H9 (cell line): ENCODE measurements at regions not wholly inside any gene's neighbourhood (a gene's known extent, or its start where the extent isn't known, plus 50 kb on each side); places are given as distances from the start of the nearest gene placed in this dataset.

Source experiments
- DNase-seq: peaks from one replicate; pipeline ENCODE4 v3.0.0-alpha.2; 2017
- H2AFZ ChIP-seq: one replicate; pipeline ENCODE4 v1.6.1; 2013; ENCODE audit warnings: mild to moderate bottlenecking, low read length, control low read depth, moderate library complexity
- H2AK5ac ChIP-seq: 2 replicates; pipeline ENCODE4 v1.6.1; 2013; ENCODE audit warnings: low read length, control low read depth, mixed read lengths; ENCODE audit not compliant: insufficient read length
- H2BK120ac ChIP-seq: one replicate; pipeline ENCODE4 v1.6.1; 2013; ENCODE audit warnings: low read depth, mild to moderate bottlenecking, low read length, control low read depth, inconsistent platforms; ENCODE audit not compliant: poor library complexity, severe bottlenecking
- H2BK12ac ChIP-seq: 2 replicates; pipeline ENCODE4 v1.6.1; 2013; ENCODE audit warnings: low read length, control low read depth, mixed read lengths, low read depth; ENCODE audit not compliant: insufficient read length
- H2BK15ac ChIP-seq: 2 replicates; pipeline ENCODE4 v1.6.1; 2013; ENCODE audit warnings: low read depth, low read length, control low read depth
- H2BK20ac ChIP-seq: one replicate; pipeline ENCODE4 v1.6.1; 2013; ENCODE audit warnings: low read depth, mild to moderate bottlenecking, low read length, control low read depth, inconsistent platforms; ENCODE audit not compliant: poor library complexity, severe bottlenecking
- H2BK5ac ChIP-seq: 2 replicates; pipeline ENCODE4 v1.6.1; 2013; ENCODE audit warnings: low read length, control low read depth, mixed read lengths; ENCODE audit not compliant: insufficient read length
- H3K14ac ChIP-seq: 2 replicates; pipeline ENCODE4 v1.6.1; 2013; ENCODE audit warnings: low read length, control low read depth; ENCODE audit not compliant: insufficient read depth
- H3K18ac ChIP-seq: 2 replicates; pipeline ENCODE4 v1.6.1; 2013; ENCODE audit warnings: low read depth, mild to moderate bottlenecking, mixed read lengths, low read length, control low read depth; ENCODE audit not compliant: insufficient read length
- H3K23ac ChIP-seq: 2 replicates; pipeline ENCODE4 v1.6.1; 2013; ENCODE audit warnings: low read length, control low read depth, mixed read lengths, low read depth; ENCODE audit not compliant: insufficient read length
- H3K23me2 ChIP-seq: 2 replicates; pipeline ENCODE4 v1.6.1; 2013; ENCODE audit warnings: low read depth, mild to moderate bottlenecking, mixed read lengths, low read length, control low read depth; ENCODE audit not compliant: insufficient read length, poor library complexity, severe bottlenecking
- H3K27ac ChIP-seq: 2 replicates; pipeline ENCODE4 v1.5.1; 2013; ENCODE audit warnings: low read length, control low read depth, mixed read lengths, low read depth; ENCODE audit not compliant: insufficient read length
- H3K27me3 ChIP-seq: 2 replicates; pipeline ENCODE4 v1.6.1; 2013; ENCODE audit warnings: low read length, control low read depth, inconsistent platforms; ENCODE audit not compliant: insufficient read depth
- H3K4ac ChIP-seq: 2 replicates; pipeline ENCODE4 v1.6.1; 2013; ENCODE audit warnings: low read depth, mild to moderate bottlenecking, control low read depth, inconsistent platforms, low read length, moderate library complexity
- H3K4me1 ChIP-seq: 2 replicates; pipeline ENCODE4 v1.6.1; 2013; ENCODE audit warnings: low read length, control low read depth, inconsistent platforms; ENCODE audit not compliant: insufficient read depth
- H3K4me2 ChIP-seq: 2 replicates; pipeline ENCODE4 v1.6.1; 2013; ENCODE audit warnings: low read length, control low read depth, mixed read lengths; ENCODE audit not compliant: insufficient read length, insufficient read depth
- H3K56ac ChIP-seq: 2 replicates; pipeline ENCODE4 v1.6.1; 2013; ENCODE audit warnings: low read depth, mild to moderate bottlenecking, mixed read lengths, low read length, control low read depth; ENCODE audit not compliant: insufficient read length
- H3K79me1 ChIP-seq: 2 replicates; pipeline ENCODE4 v1.6.1; 2013; ENCODE audit warnings: low read depth, mild to moderate bottlenecking, moderate library complexity, low read length, control low read depth, inconsistent platforms; ENCODE audit not compliant: insufficient read depth, poor library complexity, severe bottlenecking
- H3K79me2 ChIP-seq: 2 replicates; pipeline ENCODE4 v1.6.1; 2013; ENCODE audit warnings: low read length, control low read depth, inconsistent platforms; ENCODE audit not compliant: insufficient read depth
- H3K9ac ChIP-seq: 2 replicates; pipeline ENCODE4 v1.6.1; 2013; ENCODE audit warnings: low read length, control low read depth, mixed read lengths; ENCODE audit not compliant: insufficient read length; ENCODE audit errors: extremely low read depth
- H3K9me3 ChIP-seq: one replicate; pipeline ENCODE4 v1.6.1; 2013; ENCODE audit warnings: low read depth, low read length, inconsistent platforms; ENCODE audit not compliant: control insufficient read depth
- H3T11ph ChIP-seq: one replicate; pipeline ENCODE4 v1.6.1; 2013; ENCODE audit warnings: mild to moderate bottlenecking, low read length, control low read depth, inconsistent platforms
- H4K20me1 ChIP-seq: one replicate; pipeline ENCODE4 v1.6.1; 2013; ENCODE audit not compliant: control insufficient read depth, insufficient read length, insufficient read depth
- H4K5ac ChIP-seq: 2 replicates; pipeline ENCODE4 v1.6.1; 2013; ENCODE audit warnings: low read depth, mild to moderate bottlenecking, mixed read lengths, low read length, control low read depth; ENCODE audit not compliant: insufficient read length
- H4K8ac ChIP-seq: replicated peaks from 2 replicates; pipeline ENCODE4 v1.6.1; 2013; ENCODE audit warnings: low read length, control low read depth, mixed read lengths, low read depth; ENCODE audit not compliant: insufficient read length
- H4K91ac ChIP-seq: 2 replicates; pipeline ENCODE4 v1.6.1; 2013; ENCODE audit warnings: low read depth, mild to moderate bottlenecking, moderate library complexity, mixed read lengths, low read length, control low read depth; ENCODE audit not compliant: insufficient read length
- H3K27ac Mint-ChIP-seq, 3 experiments: 2 replicates in 2 of 3; 3 replicates in 1 of 3; pipeline ENCODE4 v1.8.0; 2020 to 2021; ENCODE audit warnings: mixed read lengths in 3 of 3, mild to moderate bottlenecking in 1 of 3, moderate library complexity in 1 of 3
- H3K27me3 Mint-ChIP-seq: 2 replicates; pipeline ENCODE4 v1.8.0; 2021; ENCODE audit warnings: low read depth, mild to moderate bottlenecking, moderate library complexity, mixed read lengths
- H3K36me3 Mint-ChIP-seq, 3 experiments: 2 replicates in 2 of 3; 3 replicates in 1 of 3; pipeline ENCODE4 v1.8.0; 2020 to 2021; ENCODE audit warnings: low read depth in 3 of 3, mixed read lengths in 3 of 3; ENCODE audit not compliant: insufficient read depth in 1 of 3
- H3K4me1 Mint-ChIP-seq, 2 experiments: 2 replicates each; pipeline ENCODE4 v1.8.0; 2020; ENCODE audit warnings: mixed read lengths in 2 of 2
- H3K4me3 Mint-ChIP-seq, 2 experiments: 2 replicates in 1 of 2; 3 replicates in 1 of 2; pipeline ENCODE4 v1.8.0; 2020 to 2021; ENCODE audit warnings: mild to moderate bottlenecking in 2 of 2, mixed read lengths in 2 of 2, moderate library complexity in 1 of 2
- H3K9me3 Mint-ChIP-seq, 2 experiments: 2 replicates in 1 of 2; 3 replicates in 1 of 2; pipeline ENCODE4 v1.8.0; 2020; ENCODE audit warnings: mild to moderate bottlenecking in 2 of 2, mixed read lengths in 2 of 2, moderate library complexity in 1 of 2
- WGBS: extraction: QIAGEN DNeasy Blood & Tissue Kit; methylation state at CpG from one replicate; pipeline ENCODE4 v1.1.7; 2013; ENCODE audit warnings: missing lambda C conversion rate, low lambda C conversion rate, mixed read lengths; ENCODE audit not compliant: insufficient read length; ENCODE audit errors: extremely low coverage; 5-methylcytosine and 5-hydroxymethylcytosine counted together
- TF ChIP-seq, protein P1 (sequence below): fragments of 200-600 bp; sonication (generic); conservative IDR thresholded peaks from 3 replicates; pipeline ENCODE4 v1.8.0; 2021; ENCODE audit warnings: antibody characterized with exemption, mild to moderate bottlenecking

- Histone ChIP-seq H3K79me2 (peaks cover 31% of the 10 kb centered on the region), H3K18ac (no peak overlapping the region), H3K79me1 (no peaks in the 10 kb centered on the region), H3K4ac (no peak overlapping the region; the same call in 1 of the 2 replicates), H2BK120ac (no peak overlapping the region), H3K4me1 (peaks cover 9% of the 10 kb centered on the region; the same call in 1 of the 2 replicates), H4K91ac (no peak overlapping the region), H4K8ac (no peak overlapping the region), H3K56ac (no peak overlapping the region), H3K27me3 (no peaks in the 10 kb centered on the region), H3T11ph (no peak overlapping the region), H2BK20ac (no peak overlapping the region), H3K14ac (no peak overlapping the region), H3K27ac (peak overlapping the region; percentile 86), H2AFZ (no peak overlapping the region), H2AK5ac (no peak overlapping the region), H3K23ac (no peak overlapping the region), H3K9ac (peak overlapping the region; percentile 76), H3K23me2 (peaks cover 13% of the 10 kb centered on the region), H2BK15ac (no peak overlapping the region), H4K20me1 (no peaks in the 10 kb centered on the region), H3K9me3 (no peaks in the 10 kb centered on the region), H2BK12ac (no peak overlapping the region), H4K5ac (no peak overlapping the region), H2BK5ac (no peak overlapping the region), H3K4me2 (peak overlapping the region; percentile 76)
- DNase-seq, result no peak
- Mint-ChIP-seq H3K27me3 (no peaks in the 10 kb centered on the region), H3K27ac (peak overlapping the region; percentile 98 to 100 (median 99)), H3K36me3 (peaks cover 16 to 26% (median 22%) of the 10 kb centered on the region in 3 experiments), H3K9me3 (peaks cover 4 to 5% of the 10 kb centered on the region in 2 experiments; a peak in 4 of 5 replicates), H3K4me3 (peak overlapping the region; percentile 97 to 98), H3K4me1 (peaks cover 33 to 36% of the 10 kb centered on the region in 2 experiments)
- TF ChIP-seq, protein P1, sequence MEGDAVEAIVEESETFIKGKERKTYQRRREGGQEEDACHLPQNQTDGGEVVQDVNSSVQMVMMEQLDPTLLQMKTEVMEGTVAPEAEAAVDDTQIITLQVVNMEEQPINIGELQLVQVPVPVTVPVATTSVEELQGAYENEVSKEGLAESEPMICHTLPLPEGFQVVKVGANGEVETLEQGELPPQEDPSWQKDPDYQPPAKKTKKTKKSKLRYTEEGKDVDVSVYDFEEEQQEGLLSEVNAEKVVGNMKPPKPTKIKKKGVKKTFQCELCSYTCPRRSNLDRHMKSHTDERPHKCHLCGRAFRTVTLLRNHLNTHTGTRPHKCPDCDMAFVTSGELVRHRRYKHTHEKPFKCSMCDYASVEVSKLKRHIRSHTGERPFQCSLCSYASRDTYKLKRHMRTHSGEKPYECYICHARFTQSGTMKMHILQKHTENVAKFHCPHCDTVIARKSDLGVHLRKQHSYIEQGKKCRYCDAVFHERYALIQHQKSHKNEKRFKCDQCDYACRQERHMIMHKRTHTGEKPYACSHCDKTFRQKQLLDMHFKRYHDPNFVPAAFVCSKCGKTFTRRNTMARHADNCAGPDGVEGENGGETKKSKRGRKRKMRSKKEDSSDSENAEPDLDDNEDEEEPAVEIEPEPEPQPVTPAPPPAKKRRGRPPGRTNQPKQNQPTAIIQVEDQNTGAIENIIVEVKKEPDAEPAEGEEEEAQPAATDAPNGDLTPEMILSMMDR, result no peak
- no CpG with 5 or more reads among the region's 2 CpGs for WGBS
Observed at GRCh38 chrX:131831185-131831520, 191.9 kb upstream of the STK26 start.
